T-cell (primary cell): ENCODE measurements at regions not wholly inside any gene's neighbourhood (a gene's known extent, or its start where the extent isn't known, plus 50 kb on each side); places are given as distances from the start of the nearest gene placed in this dataset.
"Not testable (repeated sequence)": the region's sequence is repeated elsewhere in the genome, so short reads cannot be mapped to it uniquely, and the experiment has no call there.

ENCODE experiments used
- ATAC-seq, 4 experiments: fragments of 200-7000 bp in 3 of 4; fragments of 150-1000 bp in 1 of 4; cut with Tn5 transposase; replicated peaks in 1 of 4; 1 replicate in 3 of 4; 2 replicates in 1 of 4; pipeline ENCODE4 v1.10.0; 2021; ENCODE audit warnings: moderate library complexity in 3 of 4, mild to moderate bottlenecking in 2 of 4, moderate number of reproducible peaks in 1 of 4
- CTCF ChIA-PET, 2 donors: fragments of 300-600 bp; sonication (Branson Sonifier 250); formaldehyde crosslinking; loops; one replicate each; lab custom pipeline; 2022; ENCODE audit warnings: antibody characterized with exemption in 2 of 2; lab: Charles Lee
- POLR2A ChIA-PET, 2 donors: fragments of 300-600 bp; sonication (Branson Sonifier 250); formaldehyde crosslinking; loops; one replicate each; lab custom pipeline; 2022; ENCODE audit warnings: antibody characterized with exemption in 2 of 2; lab: Charles Lee
- DNase-seq, 35 experiments: peaks; one replicate each; pipeline versions ENCODE4 v3.0.0 to v3.0.0-alpha.2; 2013 to 2023
- H3K27ac ChIP-seq: one replicate; pipeline ENCODE4 v1.5.1; 2013; ENCODE audit warnings: low read length
- H3K27me3 ChIP-seq, 2 experiments: replicated peaks in 1 of 2; 1 replicate in 1 of 2; 2 replicates in 1 of 2; pipeline versions ENCODE4 v1.6.1 to v1.7.0; 2013; ENCODE audit warnings: low read length in 1 of 2, mixed read lengths in 1 of 2; ENCODE audit not compliant: control insufficient read depth in 2 of 2, insufficient read depth in 2 of 2; ENCODE audit errors: extremely low read depth in 1 of 2
- H3K36me3 ChIP-seq, 2 donors: 1 replicate in 1 of 2; 2 replicates in 1 of 2; pipeline versions ENCODE4 v1.6.1 to v1.7.0; 2013; ENCODE audit warnings: low read length in 1 of 2; ENCODE audit not compliant: control insufficient read depth in 2 of 2, insufficient read depth in 1 of 2; ENCODE audit errors: extremely low read depth in 1 of 2
- H3K4me1 ChIP-seq, 2 experiments: 1 replicate in 1 of 2; 2 replicates in 1 of 2; pipeline versions ENCODE4 v1.6.1 to v1.7.0; 2013; ENCODE audit warnings: low read length in 2 of 2, mixed read lengths in 1 of 2; ENCODE audit not compliant: insufficient read depth in 2 of 2, control insufficient read depth in 1 of 2; ENCODE audit errors: extremely low read depth in 1 of 2
- H3K4me3 ChIP-seq, 2 donors: 1 replicate in 1 of 2; 2 replicates in 1 of 2; pipeline versions ENCODE4 v1.5.1 to v1.7.0; 2013; ENCODE audit warnings: mild to moderate bottlenecking in 2 of 2, low read length in 1 of 2, moderate library complexity in 1 of 2; ENCODE audit not compliant: control insufficient read depth in 1 of 2; ENCODE audit errors: extremely low read depth in 1 of 2
- H3K9me3 ChIP-seq: 2 replicates; pipeline ENCODE4 v1.7.0; 2013
- H3K27ac Mint-ChIP-seq, 2 donors: one replicate each; pipeline ENCODE4 v1.8.0; 2020 to 2021; ENCODE audit warnings: mild to moderate bottlenecking in 2 of 2, mixed read lengths in 2 of 2
- H3K27me3 Mint-ChIP-seq, 2 donors: one replicate each; pipeline ENCODE4 v1.8.0; 2021 to 2022; ENCODE audit warnings: mixed read lengths in 2 of 2
- H3K36me3 Mint-ChIP-seq: one replicate; pipeline ENCODE4 v1.8.0; 2021; ENCODE audit warnings: mixed read lengths
- H3K4me1 Mint-ChIP-seq, 3 donors: one replicate each; pipeline ENCODE4 v1.8.0; 2020 to 2022; ENCODE audit warnings: mixed read lengths in 3 of 3, mild to moderate bottlenecking in 1 of 3
- H3K4me3 Mint-ChIP-seq, 3 donors: one replicate each; pipeline ENCODE4 v1.8.0; 2020 to 2022; ENCODE audit warnings: mild to moderate bottlenecking in 3 of 3, mixed read lengths in 3 of 3, moderate library complexity in 3 of 3
- H3K9me3 Mint-ChIP-seq, 3 donors: one replicate each; pipeline ENCODE4 v1.8.0; 2020 to 2022; ENCODE audit warnings: mixed read lengths in 3 of 3
- WGBS: methylation state at CpG from one replicate; pipeline ENCODE4 v1.1.5; 2013; ENCODE audit warnings: missing lambda C conversion rate; ENCODE audit not compliant: insufficient coverage; 5-methylcytosine and 5-hydroxymethylcytosine counted together

- H3K4me1 Mint-ChIP-seq, result no peaks in the 10 kb centered on the region
- H3K9me3 Mint-ChIP-seq, result peaks cover 0 to 22% (median 0%) of the 10 kb centered on the region in 3 donors
- Histone ChIP-seq H3K36me3 (no peaks in the 10 kb centered on the region), H3K9me3 (no peaks in the 10 kb centered on the region), H3K4me1 (no peaks in the 10 kb centered on the region), H3K27me3 (no peaks in the 10 kb centered on the region), H3K27ac (no peak overlapping the region), H3K4me3 (no peak overlapping the region)
- no peak overlapping the region for H3K27ac Mint-ChIP-seq
- no peak for DNase-seq
- H3K4me3 Mint-ChIP-seq, result no peak overlapping the region
- no peak for ATAC-seq
- no peaks in the 10 kb centered on the region for H3K36me3 Mint-ChIP-seq
- ChIA-PET POLR2A (no interaction called here), CTCF (no interaction called here)
- peaks cover 0 to 4% of the 10 kb centered on the region in 2 donors for H3K27me3 Mint-ChIP-seq
Observed at GRCh38 chr5:116880150-116880549, 305.5 kb upstream of the SEMA6A start.

- Histone ChIP-seq H3K4me3 (no peak overlapping the region), H3K4me1 (no peaks in the 10 kb centered on the region), H3K36me3 (no peaks in the 10 kb centered on the region), H3K27me3 (no peaks in the 10 kb centered on the region), H3K27ac (no peak overlapping the region), H3K9me3 (no peaks in the 10 kb centered on the region)
- H3K9me3 Mint-ChIP-seq, result peaks cover 0 to 13% (median 0%) of the 10 kb centered on the region in 3 donors
- H3K36me3 Mint-ChIP-seq, result no peaks in the 10 kb centered on the region
- no peaks in the 10 kb centered on the region for H3K4me1 Mint-ChIP-seq
- CTCF ChIA-PET, result no interaction called here
- 100% methylated on average over 1 of the region's 3 CpGs for WGBS
- POLR2A ChIA-PET, result no interaction called here
- H3K4me3 Mint-ChIP-seq, result no peak overlapping the region
- DNase-seq (no peak), ATAC-seq (no peak)
- peaks cover 0 to 4% of the 10 kb centered on the region in 2 donors for H3K27me3 Mint-ChIP-seq
- no peak overlapping the region for H3K27ac Mint-ChIP-seq
Observed at GRCh38 chr5:116876240-116876840, 301.7 kb upstream of the SEMA6A start.

GRCh38 chr5:116872986-116873385 is 298.4 kb upstream of the SEMA6A start:
- Mint-ChIP-seq H3K36me3 (no peaks in the 10 kb centered on the region), H3K9me3 (peaks cover 0 to 21% (median 9%) of the 10 kb centered on the region in 3 donors), H3K4me3 (no peak overlapping the region), H3K27me3 (peaks cover 0 to 4% of the 10 kb centered on the region in 2 donors), H3K27ac (no peak overlapping the region), H3K4me1 (no peaks in the 10 kb centered on the region)
- Histone ChIP-seq H3K27ac (no peak overlapping the region), H3K4me1 (no peaks in the 10 kb centered on the region), H3K27me3 (no peaks in the 10 kb centered on the region), H3K9me3 (no peaks in the 10 kb centered on the region), H3K4me3 (no peak overlapping the region), H3K36me3 (no peaks in the 10 kb centered on the region)
- ChIA-PET POLR2A (no interaction called here), CTCF (no interaction called here)
- DNase-seq, result no peak
- no CpG with 5 or more reads among the region's 1 CpG for WGBS
- ATAC-seq, result no peak

GRCh38 chr5:116872486-116872885 is 297.9 kb upstream of the SEMA6A start:
- Histone ChIP-seq H3K27ac (no peak overlapping the region), H3K36me3 (no peaks in the 10 kb centered on the region), H3K4me3 (no peak overlapping the region), H3K27me3 (no peaks in the 10 kb centered on the region), H3K4me1 (no peaks in the 10 kb centered on the region), H3K9me3 (no peaks in the 10 kb centered on the region)
- POLR2A ChIA-PET, result no interaction called here
- no peaks in the 10 kb centered on the region for H3K36me3 Mint-ChIP-seq
- CTCF ChIA-PET, result interaction anchor here in 1 of 2 donors (0.6 kb wide), 2 partner anchors 93 to 347 kb away, joined by 3 to 4 read pairs; no protein-coding TSS in a partner anchor
- H3K4me1 Mint-ChIP-seq, result no peaks in the 10 kb centered on the region
- peaks cover 0 to 6% of the 10 kb centered on the region in 2 donors for H3K27me3 Mint-ChIP-seq
- no peak overlapping the region for H3K4me3 Mint-ChIP-seq
- no peak for DNase-seq
- H3K27ac Mint-ChIP-seq, result no peak overlapping the region
- peaks cover 0 to 17% (median 9%) of the 10 kb centered on the region in 3 donors for H3K9me3 Mint-ChIP-seq
- ATAC-seq, result no peak
- WGBS, result 71% methylated on average over 1 of the region's 2 CpGs

- H3K27ac Mint-ChIP-seq, H3K36me3 ChIP-seq, POLR2A ChIA-PET, H3K4me1 ChIP-seq, H3K4me3 Mint-ChIP-seq, H3K27me3 Mint-ChIP-seq, H3K27ac ChIP-seq, H3K9me3 ChIP-seq, DNase-seq, H3K27me3 ChIP-seq, H3K4me1 Mint-ChIP-seq, H3K36me3 Mint-ChIP-seq, H3K4me3 ChIP-seq, CTCF ChIA-PET, ATAC-seq: not testable (repeated sequence)
- 85% methylated on average over 5 of the region's 6 CpGs for WGBS
- H3K9me3 Mint-ChIP-seq, result peaks cover 0 to 15% (median 9%) of the 10 kb centered on the region in 3 donors
Observed at GRCh38 chr5:116867825-116868224, 293.2 kb upstream of the SEMA6A start.

GRCh38 chr5:116865651-116866050 is 291.0 kb upstream of the SEMA6A start:
- ATAC-seq, result no peak
- CTCF ChIA-PET, result no interaction called here
- WGBS, result 100% methylated on average over 1 of the region's 2 CpGs

GRCh38 chr5:116864838-116865190 is 290.2 kb upstream of the SEMA6A start:
- no peaks in the 10 kb centered on the region for H3K9me3 ChIP-seq
- H3K4me3 ChIP-seq, result no peak overlapping the region
- CTCF ChIA-PET, result no interaction called here
- Mint-ChIP-seq H3K27me3 (peaks cover 0 to 3% of the 10 kb centered on the region in 2 donors), H3K4me3 (no peak overlapping the region), H3K9me3 (peaks cover 0 to 11% (median 2%) of the 10 kb centered on the region in 3 donors), H3K36me3 (no peaks in the 10 kb centered on the region), H3K27ac (no peak overlapping the region), H3K4me1 (no peaks in the 10 kb centered on the region)
- H3K27ac ChIP-seq, result no peak overlapping the region
- no peak for ATAC-seq
- no peaks in the 10 kb centered on the region for H3K27me3 ChIP-seq
- H3K4me1 ChIP-seq, result no peaks in the 10 kb centered on the region
- POLR2A ChIA-PET, result no interaction called here
- no peak for DNase-seq
- H3K36me3 ChIP-seq, result no peaks in the 10 kb centered on the region

More at GRCh38 chr5:116865651-116866050, 291.0 kb upstream of the SEMA6A start:
- H3K4me3 ChIP-seq, result no peak overlapping the region
- H3K9me3 Mint-ChIP-seq, result peaks cover 0 to 15% (median 9%) of the 10 kb centered on the region in 3 donors
- H3K27ac ChIP-seq, result no peak overlapping the region
- H3K27ac Mint-ChIP-seq, result no peak overlapping the region
- no peaks in the 10 kb centered on the region for H3K27me3 ChIP-seq
- H3K4me3 Mint-ChIP-seq, result no peak overlapping the region
- H3K4me1 ChIP-seq, result no peaks in the 10 kb centered on the region
- no peak for DNase-seq
- H3K36me3 Mint-ChIP-seq, result no peaks in the 10 kb centered on the region
- no peaks in the 10 kb centered on the region for H3K9me3 ChIP-seq
- H3K27me3 Mint-ChIP-seq, result peaks cover 0 to 3% of the 10 kb centered on the region in 2 donors
- H3K4me1 Mint-ChIP-seq, result no peaks in the 10 kb centered on the region
- POLR2A ChIA-PET, result no interaction called here
- no peaks in the 10 kb centered on the region for H3K36me3 ChIP-seq
